GM19372 (cell line): ENCODE measurements at regions not wholly inside any gene's neighbourhood (a gene's known extent, or its start where the extent isn't known, plus 50 kb on each side); places are given as distances from the start of the nearest gene placed in this dataset.

Experiments
- ATAC-seq: cut with Tn5 transposase; IDR thresholded peaks from one replicate; pipeline ENCODE4 v1.9.1; 2021; ENCODE audit warnings: mild to moderate bottlenecking, low read depth, moderate library complexity; ENCODE audit not compliant: unreplicated experiment

GRCh38 chrX:30156880-30157560, 58.3 kb upstream of the MAGEB2 start:
- no peak for ATAC-seq

- no peak for ATAC-seq
These were observed 54.3 kb upstream of the MAGEB2 start for GRCh38 chrX:30161043-30161442.
